GM23338 (cell line): ENCODE measurements at regions not wholly inside any gene's neighbourhood (a gene's known extent, or its start where the extent isn't known, plus 50 kb on each side); places are given as distances from the start of the nearest gene placed in this dataset.

Experiments used
- ATAC-seq: fragments of 200-7000 bp; cut with Tn5 transposase; 3 replicates; pipeline ENCODE4 v1.9.1; 2020
- DNase-seq: peaks from one replicate; pipeline ENCODE4 v3.0.0-alpha.2; 2015; ENCODE audit warnings: low spot score
- H2AFZ ChIP-seq: fragments of 200-600 bp; sonication (generic); 2 replicates; pipeline ENCODE4 v1.8.0; 2016; ENCODE audit warnings: antibody characterized with exemption, mild to moderate bottlenecking, moderate library complexity
- H3F3A ChIP-seq: fragments of 200-600 bp; sonication (generic); replicated peaks from 2 replicates; pipeline ENCODE4 v1.8.0; 2017; ENCODE audit warnings: antibody characterized with exemption, mixed run types, low read depth
- H3K27ac ChIP-seq: fragments of 200-600 bp; sonication (generic); 2 replicates; pipeline ENCODE4 v1.6.1; 2016; ENCODE audit warnings: low read depth
- H3K27me3 ChIP-seq: fragments of 200-600 bp; sonication (generic); 2 replicates; pipeline ENCODE4 v1.8.0; 2016; ENCODE audit warnings: mild to moderate bottlenecking, mixed run types, moderate library complexity; ENCODE audit not compliant: insufficient read depth
- H3K36me3 ChIP-seq: fragments of 200-600 bp; sonication (generic); 2 replicates; pipeline ENCODE4 v1.8.0; 2016; ENCODE audit warnings: mild to moderate bottlenecking; ENCODE audit not compliant: insufficient read depth
- H3K4me1 ChIP-seq: fragments of 200-600 bp; sonication (generic); 2 replicates; pipeline ENCODE4 v1.8.0; 2016; ENCODE audit warnings: mild to moderate bottlenecking, moderate library complexity; ENCODE audit not compliant: insufficient read depth
- H3K4me2 ChIP-seq: fragments of 200-600 bp; sonication (generic); 2 replicates; pipeline ENCODE4 v1.7.1; 2017; ENCODE audit warnings: mixed run types
- H3K4me3 ChIP-seq: fragments of 200-600 bp; sonication (generic); 2 replicates; pipeline ENCODE4 v1.6.1; 2016; ENCODE audit warnings: mixed run types
- H3K79me2 ChIP-seq: fragments of 200-600 bp; sonication (generic); replicated peaks from 2 replicates; pipeline ENCODE4 v1.8.0; 2017; ENCODE audit warnings: mild to moderate bottlenecking; ENCODE audit not compliant: insufficient read depth
- H3K9me2 ChIP-seq: fragments of 200-600 bp; sonication (generic); 2 replicates; pipeline ENCODE4 v1.8.0; 2017; ENCODE audit not compliant: insufficient read depth
- H4K20me1 ChIP-seq: fragments of 200-600 bp; sonication (generic); replicated peaks from 2 replicates; pipeline ENCODE4 v1.8.0; 2017; ENCODE audit warnings: mild to moderate bottlenecking; ENCODE audit not compliant: insufficient read depth
- H3K27ac Mint-ChIP-seq: 2 replicates; pipeline ENCODE4 v1.8.0; 2020; ENCODE audit warnings: inconsistent platforms, mild to moderate bottlenecking, moderate library complexity, mixed read lengths
- H3K27me3 Mint-ChIP-seq: 3 replicates; pipeline ENCODE4 v1.8.0; 2022; ENCODE audit warnings: low read depth, mild to moderate bottlenecking, moderate library complexity, mixed read lengths, inconsistent platforms; ENCODE audit not compliant: insufficient read depth, poor library complexity
- H3K36me3 Mint-ChIP-seq: 3 replicates; pipeline ENCODE4 v1.8.0; 2021; ENCODE audit warnings: low read depth, mild to moderate bottlenecking, inconsistent platforms, moderate library complexity, mixed read lengths
- H3K4me1 Mint-ChIP-seq: 3 replicates; pipeline ENCODE4 v1.8.0; 2020; ENCODE audit warnings: mild to moderate bottlenecking, inconsistent platforms, mixed read lengths
- H3K4me3 Mint-ChIP-seq: 3 replicates; pipeline ENCODE4 v1.8.0; 2021; ENCODE audit warnings: moderate library complexity, mild to moderate bottlenecking, inconsistent platforms, mixed read lengths
- H3K9me3 Mint-ChIP-seq: 3 replicates; pipeline ENCODE4 v1.8.0; 2020; ENCODE audit warnings: moderate library complexity, mild to moderate bottlenecking, inconsistent platforms, mixed read lengths
- CREB1 ChIP-seq: fragments of 250-450 bp; sonication (Bioruptor Pico); IDR thresholded peaks from 2 replicates; pipeline ENCODE4 v1.5.0; 2020; ENCODE audit warnings: low read depth, mild to moderate bottlenecking, moderate library complexity
- EZH2 ChIP-seq: fragments of 200-600 bp; sonication (generic); IDR thresholded peaks from one replicate; pipeline ENCODE4 v1.8.0; 2017; ENCODE audit warnings: antibody characterized with exemption, mild to moderate bottlenecking, low read depth; ENCODE audit not compliant: unreplicated experiment
- NANOG ChIP-seq: IDR thresholded peaks from 2 replicates; pipeline ENCODE4 v1.6.1; 2016; ENCODE audit warnings: antibody characterized with exemption, borderline replicate concordance
- POLR2AphosphoS5 ChIP-seq: IDR thresholded peaks from 2 replicates; pipeline ENCODE4 v1.6.1; 2016; ENCODE audit warnings: antibody characterized with exemption, low read depth
- ZNF114 ChIP-seq: fragments of 250-450 bp; sonication (Bioruptor Pico); IDR thresholded peaks from 2 replicates; pipeline ENCODE4 v1.5.0; 2020; ENCODE audit warnings: mild to moderate bottlenecking, moderate library complexity
- ZNF331 ChIP-seq: fragments of 250-450 bp; sonication (Bioruptor Pico); IDR thresholded peaks from 2 replicates; pipeline ENCODE4 v1.5.0; 2020; ENCODE audit warnings: low read depth, mild to moderate bottlenecking, moderate library complexity
- TF ChIP-seq, protein P1 (sequence below): IDR thresholded peaks from one replicate; pipeline ENCODE4 v1.6.1; 2018; ENCODE audit warnings: antibody characterized with exemption; ENCODE audit not compliant: unreplicated experiment
- TF ChIP-seq, protein P2 (sequence below), 2 experiments: fragments of 200-600 bp in 1 of 2; sonication (generic) in 1 of 2; conservative IDR thresholded peaks; 2 replicates each; pipeline versions ENCODE4 v1.5.1 to v1.6.1; 2016 to 2017; ENCODE audit warnings: antibody characterized with exemption in 2 of 2, low read depth in 2 of 2, mild to moderate bottlenecking in 2 of 2, moderate library complexity in 1 of 2
- TF ChIP-seq, protein P3 (sequence below): IDR thresholded peaks from 2 replicates; pipeline ENCODE4 v1.6.1; 2016; ENCODE audit warnings: antibody characterized with exemption

DNA sequence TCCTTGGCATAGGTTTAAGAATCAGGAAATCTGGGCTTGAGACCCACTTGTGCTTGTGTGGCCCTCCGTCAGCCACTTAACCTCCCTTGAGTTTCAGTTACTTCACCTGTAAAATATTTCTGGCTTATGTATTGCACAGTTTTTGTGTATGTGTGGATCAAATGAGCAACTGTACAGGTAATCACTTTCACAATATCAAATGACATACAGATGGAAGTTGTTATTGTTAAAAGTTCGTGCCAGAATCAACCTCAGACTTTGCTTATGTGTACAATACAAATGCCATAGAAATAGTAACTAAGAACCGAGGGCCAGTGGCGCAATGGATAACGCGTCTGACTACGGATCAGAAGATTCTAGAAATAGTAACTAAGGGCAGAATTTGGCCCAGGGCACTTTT lies 65.6 kb upstream of the KIF13A start:
- Histone ChIP-seq H3K27me3 (no peaks in the 10 kb centered on the region), H2AFZ (no peak overlapping the region), H4K20me1 (no peaks in the 10 kb centered on the region), H3K9me2 (no peaks in the 10 kb centered on the region), H3K79me2 (no peaks in the 10 kb centered on the region), H3K27ac (no peak overlapping the region), H3K4me1 (peaks cover 5% of the 10 kb centered on the region), H3K4me2 (no peak overlapping the region), H3K4me3 (no peak overlapping the region), H3F3A (no peaks in the 10 kb centered on the region), H3K36me3 (no peaks in the 10 kb centered on the region; the same call in 1 of the 2 replicates)
- no peak overlapping the region for H3K4me3 Mint-ChIP-seq
- no peaks in the 10 kb centered on the region for H3K36me3 Mint-ChIP-seq
- no peaks in the 10 kb centered on the region for H3K9me3 Mint-ChIP-seq
- no peak overlapping the region for H3K27ac Mint-ChIP-seq
- peaks cover 4% of the 10 kb centered on the region for H3K27me3 Mint-ChIP-seq
- no peak for TF ChIP-seq NANOG
- TF ChIP-seq ZNF331: no peak
- TF ChIP-seq EZH2: no peak
- TF ChIP-seq, protein P1, sequence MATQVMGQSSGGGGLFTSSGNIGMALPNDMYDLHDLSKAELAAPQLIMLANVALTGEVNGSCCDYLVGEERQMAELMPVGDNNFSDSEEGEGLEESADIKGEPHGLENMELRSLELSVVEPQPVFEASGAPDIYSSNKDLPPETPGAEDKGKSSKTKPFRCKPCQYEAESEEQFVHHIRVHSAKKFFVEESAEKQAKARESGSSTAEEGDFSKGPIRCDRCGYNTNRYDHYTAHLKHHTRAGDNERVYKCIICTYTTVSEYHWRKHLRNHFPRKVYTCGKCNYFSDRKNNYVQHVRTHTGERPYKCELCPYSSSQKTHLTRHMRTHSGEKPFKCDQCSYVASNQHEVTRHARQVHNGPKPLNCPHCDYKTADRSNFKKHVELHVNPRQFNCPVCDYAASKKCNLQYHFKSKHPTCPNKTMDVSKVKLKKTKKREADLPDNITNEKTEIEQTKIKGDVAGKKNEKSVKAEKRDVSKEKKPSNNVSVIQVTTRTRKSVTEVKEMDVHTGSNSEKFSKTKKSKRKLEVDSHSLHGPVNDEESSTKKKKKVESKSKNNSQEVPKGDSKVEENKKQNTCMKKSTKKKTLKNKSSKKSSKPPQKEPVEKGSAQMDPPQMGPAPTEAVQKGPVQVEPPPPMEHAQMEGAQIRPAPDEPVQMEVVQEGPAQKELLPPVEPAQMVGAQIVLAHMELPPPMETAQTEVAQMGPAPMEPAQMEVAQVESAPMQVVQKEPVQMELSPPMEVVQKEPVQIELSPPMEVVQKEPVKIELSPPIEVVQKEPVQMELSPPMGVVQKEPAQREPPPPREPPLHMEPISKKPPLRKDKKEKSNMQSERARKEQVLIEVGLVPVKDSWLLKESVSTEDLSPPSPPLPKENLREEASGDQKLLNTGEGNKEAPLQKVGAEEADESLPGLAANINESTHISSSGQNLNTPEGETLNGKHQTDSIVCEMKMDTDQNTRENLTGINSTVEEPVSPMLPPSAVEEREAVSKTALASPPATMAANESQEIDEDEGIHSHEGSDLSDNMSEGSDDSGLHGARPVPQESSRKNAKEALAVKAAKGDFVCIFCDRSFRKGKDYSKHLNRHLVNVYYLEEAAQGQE: no peak
- no peak for TF ChIP-seq CREB1
- no peak for TF ChIP-seq POLR2AphosphoS5
- no peak for TF ChIP-seq ZNF114
- TF ChIP-seq, protein P2, sequence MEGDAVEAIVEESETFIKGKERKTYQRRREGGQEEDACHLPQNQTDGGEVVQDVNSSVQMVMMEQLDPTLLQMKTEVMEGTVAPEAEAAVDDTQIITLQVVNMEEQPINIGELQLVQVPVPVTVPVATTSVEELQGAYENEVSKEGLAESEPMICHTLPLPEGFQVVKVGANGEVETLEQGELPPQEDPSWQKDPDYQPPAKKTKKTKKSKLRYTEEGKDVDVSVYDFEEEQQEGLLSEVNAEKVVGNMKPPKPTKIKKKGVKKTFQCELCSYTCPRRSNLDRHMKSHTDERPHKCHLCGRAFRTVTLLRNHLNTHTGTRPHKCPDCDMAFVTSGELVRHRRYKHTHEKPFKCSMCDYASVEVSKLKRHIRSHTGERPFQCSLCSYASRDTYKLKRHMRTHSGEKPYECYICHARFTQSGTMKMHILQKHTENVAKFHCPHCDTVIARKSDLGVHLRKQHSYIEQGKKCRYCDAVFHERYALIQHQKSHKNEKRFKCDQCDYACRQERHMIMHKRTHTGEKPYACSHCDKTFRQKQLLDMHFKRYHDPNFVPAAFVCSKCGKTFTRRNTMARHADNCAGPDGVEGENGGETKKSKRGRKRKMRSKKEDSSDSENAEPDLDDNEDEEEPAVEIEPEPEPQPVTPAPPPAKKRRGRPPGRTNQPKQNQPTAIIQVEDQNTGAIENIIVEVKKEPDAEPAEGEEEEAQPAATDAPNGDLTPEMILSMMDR (conservative IDR thresholded peaks at IDR 0.05; ENCODE audit: low read depth in 2 of 2): no peak
- TF ChIP-seq, protein P3, sequence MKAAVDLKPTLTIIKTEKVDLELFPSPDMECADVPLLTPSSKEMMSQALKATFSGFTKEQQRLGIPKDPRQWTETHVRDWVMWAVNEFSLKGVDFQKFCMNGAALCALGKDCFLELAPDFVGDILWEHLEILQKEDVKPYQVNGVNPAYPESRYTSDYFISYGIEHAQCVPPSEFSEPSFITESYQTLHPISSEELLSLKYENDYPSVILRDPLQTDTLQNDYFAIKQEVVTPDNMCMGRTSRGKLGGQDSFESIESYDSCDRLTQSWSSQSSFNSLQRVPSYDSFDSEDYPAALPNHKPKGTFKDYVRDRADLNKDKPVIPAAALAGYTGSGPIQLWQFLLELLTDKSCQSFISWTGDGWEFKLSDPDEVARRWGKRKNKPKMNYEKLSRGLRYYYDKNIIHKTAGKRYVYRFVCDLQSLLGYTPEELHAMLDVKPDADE: no peak
- ATAC-seq (no peak), DNase-seq (no peak)
- H3K4me1 Mint-ChIP-seq: peaks cover 5% of the 10 kb centered on the region; the same call in 2 of the 3 replicates

DNA sequence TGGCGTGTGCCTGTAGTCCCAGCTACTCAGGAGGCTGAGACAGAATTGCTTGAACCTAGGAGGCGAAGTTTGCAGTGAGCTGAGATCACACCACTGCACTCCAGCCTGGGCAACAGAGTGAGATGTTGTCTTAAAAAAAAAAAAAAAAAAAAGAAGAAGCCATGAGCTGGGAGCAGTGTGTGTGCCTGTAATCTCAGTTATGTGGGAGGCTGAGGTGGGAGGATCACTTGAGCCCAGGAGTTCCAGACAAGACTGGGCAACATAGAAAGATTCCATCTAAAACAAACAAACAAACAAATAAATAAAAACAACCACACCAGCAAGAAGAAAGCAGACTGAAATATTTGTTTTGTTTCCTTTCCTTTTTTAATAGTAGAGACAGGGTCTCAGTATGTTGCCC lies 62.2 kb upstream of the KIF13A start:
- Mint-ChIP-seq H3K9me3 (no peaks in the 10 kb centered on the region), H3K4me3 (no peak overlapping the region), H3K4me1 (peaks cover 9% of the 10 kb centered on the region; the same call in 2 of the 3 replicates), H3K27ac (no peak overlapping the region), H3K27me3 (no peaks in the 10 kb centered on the region), H3K36me3 (no peaks in the 10 kb centered on the region)
- no peaks in the 10 kb centered on the region for H4K20me1 ChIP-seq
- DNase-seq (no peak), ATAC-seq (no peak)
- no peak for TF ChIP-seq ZNF114
- no peak for TF ChIP-seq CREB1
- no peak overlapping the region for H3K4me2 ChIP-seq
- no peaks in the 10 kb centered on the region for H3K27me3 ChIP-seq
- H3K36me3 ChIP-seq: no peaks in the 10 kb centered on the region
- no peak overlapping the region for H3K4me3 ChIP-seq
- no peaks in the 10 kb centered on the region; the same call in 1 of the 2 replicates for H3K9me2 ChIP-seq
- H3K27ac ChIP-seq: no peak overlapping the region
- H3K4me1 ChIP-seq: peaks cover 12% of the 10 kb centered on the region
- no peak overlapping the region for H2AFZ ChIP-seq
- no peaks in the 10 kb centered on the region for H3K79me2 ChIP-seq
- H3F3A ChIP-seq: no peaks in the 10 kb centered on the region
